Keratinocyte (primary cell): ENCODE measurements at regions not wholly inside any gene's neighbourhood (a gene's known extent, or its start where the extent isn't known, plus 50 kb on each side); places are given as distances from the start of the nearest gene placed in this dataset.

Experiments
- EZH2 ChIP-seq: IDR thresholded peaks from one replicate; pipeline ENCODE4 v1.6.1; 2012; ENCODE audit warnings: inconsistent platforms, mild to moderate bottlenecking, low read length, moderate library complexity
- TF ChIP-seq, protein P1 (sequence below), 3 experiments: IDR thresholded peaks in 1 of 3; conservative IDR thresholded peaks in 1 of 3; optimal IDR thresholded peaks in 1 of 3; 2 replicates in 2 of 3; 3 replicates in 1 of 3; pipeline versions ENCODE3 to v1.5.1; 2011; ENCODE audit warnings: low read length in 3 of 3, mild to moderate bottlenecking in 3 of 3, moderate library complexity in 2 of 3, control low read depth in 1 of 3, inconsistent platforms in 1 of 3; ENCODE audit not compliant: insufficient read depth in 2 of 3; ENCODE audit errors: extremely low read depth in 1 of 3

DNA sequence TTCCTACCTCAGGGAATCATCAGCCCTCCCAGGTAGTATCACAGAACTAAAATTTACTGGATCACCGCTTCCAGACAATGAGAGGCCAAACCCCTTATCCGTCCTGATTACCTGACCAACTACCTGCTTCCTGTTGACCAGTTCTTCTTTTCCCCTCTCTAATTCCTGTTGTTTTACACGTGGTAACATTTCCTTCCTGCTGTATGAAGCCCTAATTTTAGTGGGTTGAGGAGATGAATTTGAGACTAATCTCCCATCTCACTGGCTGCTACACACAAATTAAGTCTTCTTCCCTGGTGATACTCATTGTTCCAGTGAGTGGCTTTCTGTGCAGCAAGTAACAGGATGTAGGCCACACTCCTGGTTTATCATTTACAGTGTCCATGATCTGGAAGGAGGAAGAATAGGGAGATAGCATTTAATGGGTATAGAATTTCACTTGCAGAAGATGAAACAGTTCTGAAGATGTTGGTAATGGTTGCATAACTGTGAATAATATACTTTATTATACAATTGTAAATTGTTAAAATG, 2112.9 kb downstream of the NCAM2 start:
- TF ChIP-seq, protein P1, sequence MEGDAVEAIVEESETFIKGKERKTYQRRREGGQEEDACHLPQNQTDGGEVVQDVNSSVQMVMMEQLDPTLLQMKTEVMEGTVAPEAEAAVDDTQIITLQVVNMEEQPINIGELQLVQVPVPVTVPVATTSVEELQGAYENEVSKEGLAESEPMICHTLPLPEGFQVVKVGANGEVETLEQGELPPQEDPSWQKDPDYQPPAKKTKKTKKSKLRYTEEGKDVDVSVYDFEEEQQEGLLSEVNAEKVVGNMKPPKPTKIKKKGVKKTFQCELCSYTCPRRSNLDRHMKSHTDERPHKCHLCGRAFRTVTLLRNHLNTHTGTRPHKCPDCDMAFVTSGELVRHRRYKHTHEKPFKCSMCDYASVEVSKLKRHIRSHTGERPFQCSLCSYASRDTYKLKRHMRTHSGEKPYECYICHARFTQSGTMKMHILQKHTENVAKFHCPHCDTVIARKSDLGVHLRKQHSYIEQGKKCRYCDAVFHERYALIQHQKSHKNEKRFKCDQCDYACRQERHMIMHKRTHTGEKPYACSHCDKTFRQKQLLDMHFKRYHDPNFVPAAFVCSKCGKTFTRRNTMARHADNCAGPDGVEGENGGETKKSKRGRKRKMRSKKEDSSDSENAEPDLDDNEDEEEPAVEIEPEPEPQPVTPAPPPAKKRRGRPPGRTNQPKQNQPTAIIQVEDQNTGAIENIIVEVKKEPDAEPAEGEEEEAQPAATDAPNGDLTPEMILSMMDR (optimal IDR thresholded peaks at IDR 0.05 in 1 of 3, IDR thresholded peaks at IDR 0.05 in 1 of 3, conservative IDR thresholded peaks at IDR 0.05 in 1 of 3; ENCODE audit: extremely low read depth in 1 of 3, insufficient read depth in 2 of 3, low read length in 3 of 3), result no peak
- TF ChIP-seq EZH2, result no peak
